Liver (tissue), 3 donors: ENCODE measurements at regions not wholly inside any gene's neighbourhood (a gene's known extent, or its start where the extent isn't known, plus 50 kb on each side); places are given as distances from the start of the nearest gene placed in this dataset.

Source experiments
- EGR1 ChIP-seq, 2 donors: IDR thresholded peaks; 2 replicates each; pipeline ENCODE4 v1.6.1; 2016 to 2018; ENCODE audit warnings: antibody characterized with exemption in 2 of 2, low read depth in 2 of 2
- FOXA1 ChIP-seq: IDR thresholded peaks from 2 replicates; pipeline ENCODE4 v1.6.1; 2016; ENCODE audit warnings: antibody characterized with exemption
- GABPA ChIP-seq, 2 donors: IDR thresholded peaks in 1 of 2; conservative IDR thresholded peaks in 1 of 2; 2 replicates each; pipeline ENCODE4 v1.6.1; 2016; ENCODE audit warnings: antibody characterized with exemption in 2 of 2, mild to moderate bottlenecking in 1 of 2, moderate library complexity in 1 of 2
- JUND ChIP-seq, 2 donors: IDR thresholded peaks; 2 replicates each; pipeline ENCODE4 v1.6.1; 2016; ENCODE audit warnings: antibody characterized with exemption in 2 of 2
- RAD21 ChIP-seq, 2 donors: IDR thresholded peaks; 2 replicates each; pipeline ENCODE4 v1.6.1; 2016; ENCODE audit warnings: antibody characterized with exemption in 2 of 2, mild to moderate bottlenecking in 2 of 2
- RXRA ChIP-seq, 2 donors: IDR thresholded peaks; 2 replicates each; pipeline ENCODE4 v1.6.1; 2017 to 2018; ENCODE audit warnings: antibody characterized with exemption in 2 of 2, mild to moderate bottlenecking in 1 of 2
- SP1 ChIP-seq: IDR thresholded peaks from 2 replicates; pipeline ENCODE4 v1.6.1; 2018; ENCODE audit warnings: antibody characterized with exemption, mild to moderate bottlenecking
- TAF1 ChIP-seq: conservative IDR thresholded peaks from 2 replicates; pipeline ENCODE4 v1.6.1; 2016; ENCODE audit warnings: antibody characterized with exemption, mild to moderate bottlenecking
- YY1 ChIP-seq: IDR thresholded peaks from 2 replicates; pipeline ENCODE4 v1.6.1; 2016; ENCODE audit warnings: antibody characterized with exemption, mild to moderate bottlenecking
- TF ChIP-seq, protein P1 (sequence below): fragments of 150-350 bp; IDR thresholded peaks from 2 replicates; pipeline ENCODE4 v1.5.1; 2017; ENCODE audit warnings: improper control_type of control experiment, low read depth, low read length; ENCODE audit not compliant: missing input control
- TF ChIP-seq, protein P2 (sequence below): IDR thresholded peaks from 2 replicates; pipeline ENCODE4 v1.6.1; 2016; ENCODE audit warnings: antibody characterized with exemption
- TF ChIP-seq, protein P3 (sequence below): IDR thresholded peaks from 2 replicates; pipeline ENCODE4 v1.6.1; 2016; ENCODE audit warnings: antibody characterized with exemption
- TF ChIP-seq, protein P4 (sequence below): IDR thresholded peaks from 2 replicates; pipeline ENCODE4 v1.6.1; 2016; ENCODE audit warnings: antibody characterized with exemption, mild to moderate bottlenecking
- donor health status: healthy.
- donor health status: healthy.

DNA sequence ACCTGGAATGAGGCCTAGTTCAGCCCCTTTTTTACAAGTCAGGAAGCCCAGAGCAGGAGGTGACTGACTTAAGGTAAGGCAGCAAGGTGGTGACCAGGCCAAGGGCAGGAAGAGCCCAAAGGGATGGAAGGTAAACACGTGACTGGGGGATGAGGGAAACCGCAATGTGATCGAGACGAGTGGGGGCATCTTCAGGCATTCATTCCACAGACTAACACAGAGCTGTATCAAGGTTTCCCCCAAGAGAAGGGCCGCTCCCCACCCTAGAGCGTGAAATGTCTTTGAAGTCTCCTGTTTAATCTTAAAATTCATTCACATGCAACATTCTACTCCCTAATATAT lies 76.3 kb upstream of the PIM1 start:
- no peak for TF ChIP-seq FOXA1
- no peak for TF ChIP-seq RXRA (IDR thresholded peaks at IDR 0.05)
- TF ChIP-seq, protein P1, sequence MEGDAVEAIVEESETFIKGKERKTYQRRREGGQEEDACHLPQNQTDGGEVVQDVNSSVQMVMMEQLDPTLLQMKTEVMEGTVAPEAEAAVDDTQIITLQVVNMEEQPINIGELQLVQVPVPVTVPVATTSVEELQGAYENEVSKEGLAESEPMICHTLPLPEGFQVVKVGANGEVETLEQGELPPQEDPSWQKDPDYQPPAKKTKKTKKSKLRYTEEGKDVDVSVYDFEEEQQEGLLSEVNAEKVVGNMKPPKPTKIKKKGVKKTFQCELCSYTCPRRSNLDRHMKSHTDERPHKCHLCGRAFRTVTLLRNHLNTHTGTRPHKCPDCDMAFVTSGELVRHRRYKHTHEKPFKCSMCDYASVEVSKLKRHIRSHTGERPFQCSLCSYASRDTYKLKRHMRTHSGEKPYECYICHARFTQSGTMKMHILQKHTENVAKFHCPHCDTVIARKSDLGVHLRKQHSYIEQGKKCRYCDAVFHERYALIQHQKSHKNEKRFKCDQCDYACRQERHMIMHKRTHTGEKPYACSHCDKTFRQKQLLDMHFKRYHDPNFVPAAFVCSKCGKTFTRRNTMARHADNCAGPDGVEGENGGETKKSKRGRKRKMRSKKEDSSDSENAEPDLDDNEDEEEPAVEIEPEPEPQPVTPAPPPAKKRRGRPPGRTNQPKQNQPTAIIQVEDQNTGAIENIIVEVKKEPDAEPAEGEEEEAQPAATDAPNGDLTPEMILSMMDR: no peak
- no peak for TF ChIP-seq SP1
- TF ChIP-seq RAD21 (IDR thresholded peaks at IDR 0.05): no peak
- no peak for TF ChIP-seq GABPA (IDR thresholded peaks at IDR 0.05 in 1 of 2, conservative IDR thresholded peaks at IDR 0.05 in 1 of 2)
- TF ChIP-seq, protein P2, sequence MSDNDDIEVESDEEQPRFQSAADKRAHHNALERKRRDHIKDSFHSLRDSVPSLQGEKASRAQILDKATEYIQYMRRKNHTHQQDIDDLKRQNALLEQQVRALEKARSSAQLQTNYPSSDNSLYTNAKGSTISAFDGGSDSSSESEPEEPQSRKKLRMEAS: no peak
- TF ChIP-seq JUND (IDR thresholded peaks at IDR 0.05): no peak
- TF ChIP-seq YY1: no peak
- TF ChIP-seq, protein P3, sequence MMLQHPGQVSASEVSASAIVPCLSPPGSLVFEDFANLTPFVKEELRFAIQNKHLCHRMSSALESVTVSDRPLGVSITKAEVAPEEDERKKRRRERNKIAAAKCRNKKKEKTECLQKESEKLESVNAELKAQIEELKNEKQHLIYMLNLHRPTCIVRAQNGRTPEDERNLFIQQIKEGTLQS: no peak
- TF ChIP-seq, protein P4, sequence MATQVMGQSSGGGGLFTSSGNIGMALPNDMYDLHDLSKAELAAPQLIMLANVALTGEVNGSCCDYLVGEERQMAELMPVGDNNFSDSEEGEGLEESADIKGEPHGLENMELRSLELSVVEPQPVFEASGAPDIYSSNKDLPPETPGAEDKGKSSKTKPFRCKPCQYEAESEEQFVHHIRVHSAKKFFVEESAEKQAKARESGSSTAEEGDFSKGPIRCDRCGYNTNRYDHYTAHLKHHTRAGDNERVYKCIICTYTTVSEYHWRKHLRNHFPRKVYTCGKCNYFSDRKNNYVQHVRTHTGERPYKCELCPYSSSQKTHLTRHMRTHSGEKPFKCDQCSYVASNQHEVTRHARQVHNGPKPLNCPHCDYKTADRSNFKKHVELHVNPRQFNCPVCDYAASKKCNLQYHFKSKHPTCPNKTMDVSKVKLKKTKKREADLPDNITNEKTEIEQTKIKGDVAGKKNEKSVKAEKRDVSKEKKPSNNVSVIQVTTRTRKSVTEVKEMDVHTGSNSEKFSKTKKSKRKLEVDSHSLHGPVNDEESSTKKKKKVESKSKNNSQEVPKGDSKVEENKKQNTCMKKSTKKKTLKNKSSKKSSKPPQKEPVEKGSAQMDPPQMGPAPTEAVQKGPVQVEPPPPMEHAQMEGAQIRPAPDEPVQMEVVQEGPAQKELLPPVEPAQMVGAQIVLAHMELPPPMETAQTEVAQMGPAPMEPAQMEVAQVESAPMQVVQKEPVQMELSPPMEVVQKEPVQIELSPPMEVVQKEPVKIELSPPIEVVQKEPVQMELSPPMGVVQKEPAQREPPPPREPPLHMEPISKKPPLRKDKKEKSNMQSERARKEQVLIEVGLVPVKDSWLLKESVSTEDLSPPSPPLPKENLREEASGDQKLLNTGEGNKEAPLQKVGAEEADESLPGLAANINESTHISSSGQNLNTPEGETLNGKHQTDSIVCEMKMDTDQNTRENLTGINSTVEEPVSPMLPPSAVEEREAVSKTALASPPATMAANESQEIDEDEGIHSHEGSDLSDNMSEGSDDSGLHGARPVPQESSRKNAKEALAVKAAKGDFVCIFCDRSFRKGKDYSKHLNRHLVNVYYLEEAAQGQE: no peak
- TF ChIP-seq EGR1 (IDR thresholded peaks at IDR 0.05; ENCODE audit: low read depth in 2 of 2): no peak
- TF ChIP-seq TAF1: no peak
